ENCODE measurements at regions not wholly inside any gene's neighbourhood (a gene's known extent, or its start where the extent isn't known, plus 50 kb on each side); places are given as distances from the start of the nearest gene placed in this dataset.
A peak's percentile ranks its signal among the peaks of the same experiment; 100 is the strongest.
"Not testable (repeated sequence)": the region's sequence is repeated elsewhere in the genome, so short reads cannot be mapped to it uniquely, and the experiment has no call there.

DNA sequence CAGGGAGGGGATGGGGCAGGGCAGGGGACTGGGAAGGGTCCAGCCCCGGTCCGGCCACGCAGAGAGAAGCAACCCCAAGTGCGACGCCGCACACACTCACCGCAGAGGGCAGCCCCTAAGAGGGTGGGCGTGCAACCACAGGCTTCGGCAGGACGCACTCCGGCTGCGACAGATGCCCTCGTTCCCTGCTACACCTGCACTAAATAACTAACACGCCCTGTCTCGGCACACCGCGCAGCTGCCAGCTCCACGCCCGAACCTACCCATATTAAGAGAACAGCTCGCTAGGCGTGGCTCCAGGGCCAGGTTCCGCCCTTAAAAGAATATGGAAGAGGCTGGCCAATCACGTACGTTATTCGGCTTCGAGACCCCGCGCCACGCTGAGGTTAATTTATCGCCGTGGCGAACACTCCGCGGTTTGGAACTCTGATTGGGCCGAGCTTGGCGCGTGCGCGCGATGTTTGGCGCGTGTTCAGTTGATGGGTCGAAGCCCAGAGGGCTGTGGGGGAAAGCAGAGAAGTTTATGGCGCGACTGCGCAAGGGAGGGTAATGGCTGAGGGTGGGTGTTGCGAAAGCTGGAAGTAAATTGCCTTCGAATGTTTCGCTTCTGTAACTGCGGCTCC lies 91.1 kb downstream of the OR13A1 start:
- intact Hi-C loops (cut with DNase I, micrococcal nuclease), result no loop called here
- H3K36me3 ChIP-seq (ENCODE audit: low read depth), result no peaks in the 10 kb centered on the region
- H3K4me3 ChIP-seq, result no peak overlapping the region
- ATAC-seq (peak; percentile 73), DNase-seq (peak; percentile 48 to 55 (median 55))
- peaks cover under 1% of the 10 kb centered on the region for H3K9me3 ChIP-seq
- TF ChIP-seq, protein P1, sequence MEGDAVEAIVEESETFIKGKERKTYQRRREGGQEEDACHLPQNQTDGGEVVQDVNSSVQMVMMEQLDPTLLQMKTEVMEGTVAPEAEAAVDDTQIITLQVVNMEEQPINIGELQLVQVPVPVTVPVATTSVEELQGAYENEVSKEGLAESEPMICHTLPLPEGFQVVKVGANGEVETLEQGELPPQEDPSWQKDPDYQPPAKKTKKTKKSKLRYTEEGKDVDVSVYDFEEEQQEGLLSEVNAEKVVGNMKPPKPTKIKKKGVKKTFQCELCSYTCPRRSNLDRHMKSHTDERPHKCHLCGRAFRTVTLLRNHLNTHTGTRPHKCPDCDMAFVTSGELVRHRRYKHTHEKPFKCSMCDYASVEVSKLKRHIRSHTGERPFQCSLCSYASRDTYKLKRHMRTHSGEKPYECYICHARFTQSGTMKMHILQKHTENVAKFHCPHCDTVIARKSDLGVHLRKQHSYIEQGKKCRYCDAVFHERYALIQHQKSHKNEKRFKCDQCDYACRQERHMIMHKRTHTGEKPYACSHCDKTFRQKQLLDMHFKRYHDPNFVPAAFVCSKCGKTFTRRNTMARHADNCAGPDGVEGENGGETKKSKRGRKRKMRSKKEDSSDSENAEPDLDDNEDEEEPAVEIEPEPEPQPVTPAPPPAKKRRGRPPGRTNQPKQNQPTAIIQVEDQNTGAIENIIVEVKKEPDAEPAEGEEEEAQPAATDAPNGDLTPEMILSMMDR (IDR thresholded peaks at IDR 0.05), result no peak
- no peaks in the 10 kb centered on the region for H3K4me1 ChIP-seq (ENCODE audit: low read depth)

DNA sequence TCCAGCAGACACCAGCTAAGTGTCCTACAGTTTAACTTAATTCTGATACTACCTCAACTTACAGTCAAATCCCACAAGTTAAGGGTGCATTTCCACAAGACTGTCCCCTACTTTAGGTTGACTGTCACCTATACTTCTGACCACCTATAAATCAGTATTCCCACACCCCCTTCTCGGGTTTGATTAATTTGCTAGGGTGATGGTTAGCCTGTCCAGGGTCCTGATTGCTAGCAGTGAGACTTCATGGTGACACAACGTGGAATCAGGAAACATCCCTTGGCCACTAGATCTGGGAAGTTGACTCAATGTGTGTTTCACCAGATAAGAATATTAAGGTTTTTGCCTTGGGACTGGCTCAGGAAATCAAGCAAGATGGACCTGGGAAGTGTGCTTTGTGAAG lies 88.4 kb downstream of the OR13A1 start:
- TF ChIP-seq, protein P1 (IDR thresholded peaks at IDR 0.05), result no peak
- intact Hi-C loops (cut with DNase I, micrococcal nuclease), result no loop called here
- peaks cover 9% of the 10 kb centered on the region for H3K9me3 ChIP-seq
- H3K4me3 ChIP-seq, result no peak overlapping the region
- H3K36me3 ChIP-seq (ENCODE audit: low read depth), result no peaks in the 10 kb centered on the region
- no peaks in the 10 kb centered on the region for H3K4me1 ChIP-seq (ENCODE audit: low read depth)
- DNase-seq (no peak), ATAC-seq (no peak)

DNA sequence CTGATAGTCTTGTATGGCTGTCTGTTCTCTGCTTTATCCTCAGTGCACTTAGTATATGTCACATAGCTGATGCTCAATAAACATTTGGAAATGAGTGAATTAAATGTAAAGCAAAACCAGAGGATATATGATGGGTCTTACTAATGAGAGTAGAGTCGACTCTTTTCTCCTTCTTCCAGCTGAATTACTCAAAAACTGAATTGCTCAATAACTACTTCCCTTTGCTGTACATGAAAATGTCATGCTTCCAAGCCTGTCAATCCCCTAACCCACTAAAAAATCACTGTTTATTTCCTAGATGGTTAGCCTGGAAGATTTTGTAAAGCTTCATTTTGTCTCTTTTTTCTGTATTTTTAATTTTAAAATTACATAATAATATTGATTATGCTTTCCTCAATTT lies 88.0 kb downstream of the OR13A1 start:
- no peak for DNase-seq
- peaks cover 9% of the 10 kb centered on the region for H3K9me3 ChIP-seq
- H3K36me3 ChIP-seq (ENCODE audit: low read depth), result no peaks in the 10 kb centered on the region
- no peak overlapping the region for H3K4me3 ChIP-seq
- H3K4me1 ChIP-seq (ENCODE audit: low read depth), result no peaks in the 10 kb centered on the region
- intact Hi-C loops (cut with DNase I, micrococcal nuclease), result no loop called here
- ATAC-seq, result no peak
- TF ChIP-seq, protein P1 (IDR thresholded peaks at IDR 0.05), result no peak

DNA sequence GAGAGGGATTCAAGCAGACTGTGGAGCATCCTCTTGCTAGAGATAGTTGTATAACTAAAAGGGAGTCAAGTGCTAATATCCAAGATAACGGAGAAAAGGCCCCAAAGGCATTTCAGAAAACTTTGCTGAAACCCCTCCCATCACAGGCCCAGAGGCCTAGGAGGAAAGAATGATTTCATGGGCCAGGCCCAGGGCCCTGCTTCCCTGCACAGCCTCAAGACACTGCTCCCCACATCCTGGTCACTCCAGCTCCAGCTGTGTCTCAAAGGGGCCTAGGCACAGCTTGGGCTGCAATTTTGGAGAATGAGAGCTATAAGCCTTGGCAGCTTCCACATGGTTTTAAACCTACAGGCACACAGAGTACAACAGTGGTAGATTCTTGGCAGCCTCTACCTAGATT lies 85.6 kb downstream of the OR13A1 start:
- no peaks in the 10 kb centered on the region for H3K4me1 ChIP-seq (ENCODE audit: low read depth)
- DNase-seq (no peak), ATAC-seq (no peak)
- TF ChIP-seq, protein P1 (IDR thresholded peaks at IDR 0.05), result no peak
- H3K36me3 ChIP-seq (ENCODE audit: low read depth), result no peaks in the 10 kb centered on the region
- H3K4me3 ChIP-seq, result no peak overlapping the region
- intact Hi-C loops (cut with DNase I, micrococcal nuclease), result no loop called here
- H3K9me3 ChIP-seq, result peaks cover 9% of the 10 kb centered on the region

DNA sequence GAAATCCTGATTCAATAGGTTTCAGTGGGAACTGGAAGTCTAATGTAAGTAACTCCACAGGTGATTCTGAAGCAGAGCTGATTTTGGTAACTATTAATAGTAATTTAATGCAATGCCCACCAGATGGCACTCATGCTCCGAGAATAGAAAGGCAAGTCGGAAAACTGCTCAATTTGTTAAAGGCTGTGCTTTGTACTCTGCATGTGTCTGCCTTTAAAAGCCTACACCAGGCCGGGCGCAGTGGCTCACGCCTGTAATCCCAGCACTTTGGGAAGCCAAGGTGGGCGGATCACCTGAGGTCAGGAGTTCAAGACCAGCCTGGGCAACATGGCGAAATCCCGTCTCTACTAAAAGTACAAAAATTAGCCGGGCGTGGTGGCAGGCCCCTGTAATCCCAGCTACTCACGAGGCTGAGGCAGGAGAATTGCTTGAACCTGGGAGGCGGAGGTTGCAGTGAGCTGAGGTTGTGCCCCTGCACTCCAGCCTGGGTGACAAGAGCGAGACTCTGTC lies 80.1 kb downstream of the OR13A1 start:
- peak; percentile 93 for ATAC-seq
- intact Hi-C loops (cut with DNase I, micrococcal nuclease); H3K4me1 ChIP-seq (ENCODE audit: low read depth): not testable (repeated sequence)

DNA sequence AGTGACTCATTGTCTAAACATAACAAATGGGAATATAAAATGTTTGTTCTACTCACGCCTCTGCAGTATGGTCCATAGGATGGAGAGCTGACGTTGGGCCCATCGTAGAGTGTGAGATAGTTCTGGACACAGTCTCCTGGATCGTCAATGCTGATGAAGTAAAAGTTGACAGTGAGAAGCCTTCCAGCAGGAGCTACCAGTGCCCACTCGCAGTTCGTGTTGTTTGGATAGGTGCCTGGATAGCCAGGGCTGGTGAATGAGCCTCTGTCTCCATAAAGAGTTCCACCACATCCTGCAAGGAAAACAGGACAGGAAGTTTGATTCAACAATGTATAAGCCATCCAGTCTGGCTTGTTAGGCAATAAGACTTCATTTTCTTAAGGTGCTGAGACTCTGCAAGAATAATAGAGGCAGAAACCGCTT lies 79.6 kb downstream of the OR13A1 start:
- TF ChIP-seq, protein P1 (IDR thresholded peaks at IDR 0.05), result no peak
- ATAC-seq (peak; percentile 50), DNase-seq (no peak)
- H3K4me1 ChIP-seq (ENCODE audit: low read depth), result no peaks in the 10 kb centered on the region
- H3K4me3 ChIP-seq, result no peak overlapping the region
- H3K9me3 ChIP-seq, result no peaks in the 10 kb centered on the region
- intact Hi-C loops (cut with DNase I, micrococcal nuclease), result no loop called here
- H3K36me3 ChIP-seq (ENCODE audit: low read depth), result no peaks in the 10 kb centered on the region

More for the DNA sequence above, 80.1 kb downstream of the OR13A1 start:
- H3K9me3 ChIP-seq; H3K4me3 ChIP-seq; H3K36me3 ChIP-seq (ENCODE audit: low read depth): not testable (repeated sequence)
- DNase-seq, result peak in 2 of 3 donors; percentile 49 to 54

Data from mucosa of descending colon (tissue), 3 donors.